ENCODE measurements at regions not wholly inside any gene's neighbourhood (a gene's known extent, or its start where the extent isn't known, plus 50 kb on each side); places are given as distances from the start of the nearest gene placed in this dataset.
"Not testable (repeated sequence)": the region's sequence is repeated elsewhere in the genome, so short reads cannot be mapped to it uniquely, and the experiment has no call there.

- DNase-seq (ENCODE audit: low spot score), result no peak
Measured at GRCh38 chr5:163276466-163276865, 160.9 kb upstream of the CCNG1 start.

- not testable (repeated sequence) for DNase-seq (ENCODE audit: low spot score)
Measured at GRCh38 chr5:163280897-163281296, 156.5 kb upstream of the CCNG1 start.

DNA sequence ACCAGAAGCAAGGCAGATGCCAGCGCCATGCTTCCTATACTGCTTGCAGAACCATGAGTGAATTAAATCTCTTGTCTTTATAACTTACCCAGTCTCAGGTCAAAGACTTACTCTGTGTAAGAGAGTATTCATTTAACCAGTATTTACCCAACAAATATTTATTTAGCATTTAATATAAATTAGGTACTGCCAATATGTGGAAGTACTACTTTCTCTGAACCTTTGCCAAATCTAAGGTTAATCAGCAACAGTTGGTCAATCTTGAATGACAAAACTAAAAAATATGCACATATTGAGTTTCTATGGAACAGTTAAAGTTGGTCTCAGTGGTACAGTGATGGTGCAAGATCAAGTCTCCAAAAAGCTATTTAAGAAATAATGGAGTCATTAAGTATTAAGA, 155.9 kb upstream of the CCNG1 start:
- no peak for DNase-seq (ENCODE audit: low spot score)

DNA sequence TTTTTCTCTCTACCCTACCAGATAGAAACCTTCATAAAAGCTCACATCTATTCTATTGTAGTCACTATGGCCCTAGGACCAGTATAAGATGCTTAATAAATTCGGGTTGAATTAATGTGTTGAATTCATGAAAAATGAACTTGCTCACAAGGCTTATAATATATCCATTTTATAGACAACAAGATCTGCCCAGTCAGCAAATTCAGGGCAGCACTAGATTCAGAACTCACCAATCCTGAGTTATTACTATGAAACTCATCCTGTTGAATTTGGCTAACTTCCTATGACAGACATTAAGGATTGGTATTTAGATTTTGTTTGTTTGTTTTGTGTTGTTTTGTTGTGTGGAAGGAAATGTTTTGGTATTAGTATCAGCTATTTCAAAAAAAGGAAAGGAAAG, 143.6 kb upstream of the CCNG1 start:
- no peak for DNase-seq (ENCODE audit: low spot score)

DNA sequence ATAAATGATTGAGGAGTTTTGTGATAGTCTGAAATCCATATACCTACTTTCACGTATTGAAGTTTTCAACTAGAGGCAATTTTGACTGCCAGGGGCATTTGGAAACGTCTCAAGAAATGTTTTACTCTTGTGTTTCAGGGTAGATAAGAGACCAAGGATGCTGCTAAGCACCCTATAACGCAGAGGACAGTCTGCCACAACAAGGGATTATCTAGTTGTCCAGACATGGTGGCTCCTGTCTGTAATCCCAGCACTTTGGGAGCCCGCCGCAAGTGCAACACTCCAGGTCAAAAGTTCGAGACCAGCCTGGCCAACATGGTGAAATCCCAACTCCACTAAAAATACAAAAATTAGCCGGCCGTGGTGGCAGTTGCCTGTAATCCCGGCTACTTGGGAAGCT, 133.7 kb upstream of the CCNG1 start:
- no peak for DNase-seq (ENCODE audit: low spot score)

- no peak for DNase-seq (ENCODE audit: low spot score)
Measured at GRCh38 chr5:163305655-163306054, 131.7 kb upstream of the CCNG1 start.

GRCh38 chr5:163306421-163306820, 131.0 kb upstream of the CCNG1 start:
- DNase-seq (ENCODE audit: low spot score), result no peak

DNA sequence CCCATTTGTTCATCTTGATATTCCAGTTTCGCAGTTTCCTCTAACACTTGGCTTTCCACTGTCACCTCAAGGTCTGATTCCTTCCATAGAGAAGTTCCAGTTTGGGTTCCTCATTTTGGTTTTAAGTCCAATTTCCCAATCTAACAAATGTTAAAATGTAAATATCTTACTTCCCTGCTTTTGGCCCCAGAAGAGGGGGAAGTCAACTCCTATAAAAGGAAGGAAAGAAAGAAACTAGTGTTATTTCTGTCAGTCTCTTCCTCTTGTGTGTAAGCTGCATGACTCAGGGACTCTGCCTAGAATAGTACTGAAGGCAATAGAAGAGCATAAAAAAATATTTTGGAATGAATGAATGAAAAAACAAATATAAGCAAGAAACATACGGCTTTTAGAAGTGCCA, 127.5 kb upstream of the CCNG1 start:
- no peak for DNase-seq (ENCODE audit: low spot score)

GRCh38 chr5:163310997-163311396, 126.4 kb upstream of the CCNG1 start:
- no peak for DNase-seq (ENCODE audit: low spot score)

DNA sequence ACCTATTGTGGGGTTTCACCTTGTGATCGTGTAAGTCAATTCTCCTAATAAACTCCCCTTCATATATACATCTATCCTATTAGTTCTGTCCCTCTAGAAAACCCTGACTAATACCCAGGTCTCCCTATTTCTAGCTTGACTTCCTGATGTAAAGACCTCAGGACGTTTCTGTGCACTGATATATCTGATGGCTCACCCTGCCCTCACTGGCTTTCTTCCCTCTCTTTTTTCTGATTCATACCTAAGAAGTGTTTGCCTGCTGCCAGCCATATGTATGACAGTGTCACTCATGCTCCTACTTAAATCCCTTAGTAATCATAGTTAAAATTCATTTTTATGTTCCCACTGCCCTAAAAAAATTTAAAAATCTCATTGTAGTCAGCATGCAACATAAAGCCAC, 124.8 kb upstream of the CCNG1 start:
- no peak for DNase-seq (ENCODE audit: low spot score)

GRCh38 chr5:163313049-163313448, 124.3 kb upstream of the CCNG1 start:
- not testable (repeated sequence) for DNase-seq (ENCODE audit: low spot score)

DNA sequence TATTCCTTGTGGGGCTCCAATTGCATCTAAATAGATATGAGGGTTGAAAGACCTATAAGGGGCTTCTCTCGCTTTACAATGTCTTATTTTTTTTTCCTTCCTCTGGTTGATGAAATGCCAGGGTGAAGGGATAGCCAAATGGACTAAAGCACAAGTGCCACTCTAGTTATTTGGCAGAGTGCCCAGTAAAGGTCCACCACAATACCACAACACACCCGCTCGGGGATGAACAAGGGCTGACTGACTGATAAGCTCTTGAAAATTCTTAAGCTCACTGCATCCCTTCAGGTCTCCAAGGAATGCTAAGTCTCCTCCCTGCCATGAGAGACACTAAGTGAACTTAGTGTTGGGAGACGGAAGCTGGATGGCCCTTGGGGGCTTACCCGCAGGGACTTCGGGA, 121.0 kb upstream of the CCNG1 start:
- not testable (repeated sequence) for DNase-seq (ENCODE audit: low spot score)

DNA sequence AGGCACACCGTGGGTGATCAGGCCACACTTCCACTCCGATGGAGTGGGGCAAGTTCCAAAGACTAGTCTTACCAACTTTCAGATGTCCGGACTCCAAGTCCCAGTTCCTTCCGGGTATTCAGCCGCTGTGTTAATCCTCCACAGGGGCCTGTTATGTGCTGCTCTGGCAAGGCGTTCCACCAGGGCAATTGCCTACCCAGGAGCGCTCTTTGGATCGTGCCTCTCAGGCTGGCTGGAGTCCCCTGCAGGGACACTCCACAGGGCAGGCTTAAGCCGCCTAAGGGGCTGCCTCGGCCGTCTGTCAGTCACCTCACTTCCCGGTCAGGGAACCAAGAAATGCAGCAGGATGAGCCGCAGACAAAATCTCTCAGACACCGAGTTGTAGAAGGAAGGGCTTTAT, 118.7 kb upstream of the CCNG1 start:
- DNase-seq (ENCODE audit: low spot score), result peak; percentile 41

DNA sequence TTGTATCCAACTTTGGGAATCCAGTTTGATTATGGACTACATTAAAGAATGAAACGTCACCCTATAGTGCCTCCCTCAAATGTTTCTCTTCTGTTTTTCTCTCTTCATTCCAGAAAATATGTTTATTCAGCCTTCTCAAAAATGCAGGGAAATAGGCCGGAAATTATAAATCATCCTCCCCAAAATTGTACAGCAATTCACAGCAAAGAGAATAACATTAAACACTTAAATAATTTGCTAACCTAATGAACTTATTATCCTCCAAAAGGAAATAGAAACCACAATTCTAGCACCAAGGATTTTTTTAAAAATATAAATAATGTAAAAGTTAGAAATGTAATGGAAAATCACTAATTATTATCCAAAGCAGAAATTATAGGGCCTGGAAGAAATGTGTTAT, 115.9 kb upstream of the CCNG1 start:
- no peak for DNase-seq (ENCODE audit: low spot score)

GRCh38 chr5:163330723-163331668, 106.4 kb upstream of the CCNG1 start:
- DNase-seq (ENCODE audit: low spot score), result no peak

GRCh38 chr5:163336074-163336473, 101.3 kb upstream of the CCNG1 start:
- DNase-seq (ENCODE audit: low spot score), result not testable (repeated sequence)

GRCh38 chr5:163339148-163339547, 98.2 kb upstream of the CCNG1 start:
- DNase-seq (ENCODE audit: low spot score), result no peak

GRCh38 chr5:163340378-163340777, 97.0 kb upstream of the CCNG1 start:
- not testable (repeated sequence) for DNase-seq (ENCODE audit: low spot score)

DNA sequence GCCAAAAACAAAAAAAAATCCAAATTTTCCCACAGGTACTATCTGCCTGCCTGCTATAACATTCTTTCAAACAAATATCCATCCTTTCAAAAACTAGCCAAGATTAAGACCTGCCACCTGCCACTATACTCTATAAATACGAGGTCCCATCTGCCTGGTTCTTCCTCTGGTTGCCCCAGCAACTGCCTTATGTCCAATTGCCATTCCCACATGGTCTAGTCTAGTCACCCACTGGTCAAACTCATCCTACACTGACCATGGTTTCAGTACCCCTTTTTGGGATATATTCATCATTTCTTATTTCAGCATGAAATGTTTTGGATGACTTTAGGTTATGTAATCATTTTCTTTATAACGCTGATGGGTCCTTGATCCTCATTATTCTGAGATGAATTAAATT, 95.1 kb upstream of the CCNG1 start:
- no peak for DNase-seq (ENCODE audit: low spot score)

DNA sequence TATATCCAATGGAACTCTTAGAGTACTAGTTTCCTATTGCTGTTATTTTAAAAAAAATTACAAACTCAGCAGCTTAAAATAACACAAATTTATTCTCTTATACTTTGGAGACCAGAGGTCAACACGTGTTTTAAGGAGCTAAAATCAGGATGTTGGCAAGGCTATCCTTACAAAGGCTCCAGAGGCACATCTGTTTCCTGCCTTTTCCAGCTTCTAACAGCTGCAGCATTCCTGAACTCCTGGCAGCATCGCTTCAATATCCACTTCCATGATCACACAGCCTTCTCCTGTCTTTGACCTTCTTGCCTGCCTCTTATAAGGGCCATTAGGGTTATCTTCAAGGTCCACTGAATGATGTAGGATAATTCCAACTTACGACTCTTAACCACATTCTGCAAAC, 92.2 kb upstream of the CCNG1 start:
- no peak for DNase-seq (ENCODE audit: low spot score)

DNA sequence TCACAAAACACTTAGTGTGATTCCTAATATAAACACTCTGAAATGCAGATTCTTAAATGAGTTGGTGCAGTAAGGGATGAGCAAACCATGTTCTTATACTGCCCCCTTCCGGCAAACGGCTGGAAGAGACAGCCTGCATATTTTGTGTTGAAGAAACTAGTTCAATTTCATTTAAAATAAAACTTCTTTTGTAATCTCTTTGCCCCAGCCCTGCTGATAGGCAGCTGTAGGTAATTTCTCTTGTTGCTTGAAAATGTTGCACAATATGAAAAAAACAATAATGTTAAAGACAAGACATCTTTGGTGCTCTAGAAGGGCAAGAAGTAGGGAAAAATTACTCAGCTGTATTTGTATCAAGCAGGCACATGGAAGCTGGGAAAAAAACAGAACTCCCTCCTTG, 89.7 kb upstream of the CCNG1 start:
- peak; percentile 67 for DNase-seq (ENCODE audit: low spot score)

DNA sequence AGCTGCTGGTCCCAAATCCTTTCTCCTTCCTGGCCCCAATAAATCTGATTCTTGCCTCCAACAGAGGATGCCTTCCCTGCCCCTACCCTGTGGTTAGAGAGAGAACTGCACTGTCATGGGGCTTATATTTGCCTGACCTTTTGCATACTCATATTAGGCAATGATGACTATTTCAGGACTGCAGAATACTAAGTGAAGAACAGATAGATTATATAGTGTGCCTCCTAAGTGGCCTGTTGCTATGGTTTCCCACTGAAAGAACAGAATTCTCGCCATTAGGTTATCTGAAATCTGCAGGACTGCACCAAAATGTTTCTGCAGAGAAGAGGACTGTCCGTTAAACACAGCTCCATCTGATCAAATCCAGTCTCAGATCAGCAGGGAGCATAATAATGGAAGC, 87.3 kb upstream of the CCNG1 start:
- DNase-seq (ENCODE audit: low spot score), result no peak

- no peak for DNase-seq (ENCODE audit: low spot score)
Measured at GRCh38 chr5:163352531-163352930, 84.9 kb upstream of the CCNG1 start.

DNA sequence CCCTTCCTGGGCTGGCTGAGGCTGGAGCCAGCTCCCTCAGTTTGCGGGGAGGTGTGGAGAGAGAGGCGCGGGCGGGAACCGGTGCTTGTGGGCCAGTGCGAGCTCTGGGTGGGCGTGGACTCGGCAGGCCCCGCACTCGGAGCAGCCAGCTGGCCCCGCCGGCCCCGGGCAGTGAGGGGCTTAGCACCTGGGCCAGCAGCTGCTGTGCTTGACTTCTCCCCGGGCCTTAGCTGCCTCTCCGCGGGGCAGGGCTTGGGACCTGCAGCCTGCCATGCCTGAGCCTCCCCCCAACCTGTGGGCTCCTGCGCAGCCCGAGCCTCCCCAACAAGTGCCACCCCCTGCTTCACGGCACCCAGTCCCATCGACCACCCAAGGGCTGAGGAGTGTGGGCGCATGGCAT, 81.6 kb upstream of the CCNG1 start:
- not testable (repeated sequence) for DNase-seq (ENCODE audit: low spot score)
